Mammary epithelial cell (primary cell): ENCODE measurements at regions not wholly inside any gene's neighbourhood (a gene's known extent, or its start where the extent isn't known, plus 50 kb on each side); places are given as distances from the start of the nearest gene placed in this dataset.

Source experiments
- CTCF ChIP-seq, 2 donors: IDR thresholded peaks in 1 of 2; conservative IDR thresholded peaks in 1 of 2; 2 replicates each; pipeline ENCODE4 v1.5.1; 2011 to 2012; ENCODE audit warnings: inconsistent platforms in 2 of 2, low read length in 2 of 2, mild to moderate bottlenecking in 2 of 2, control low read depth in 1 of 2, low read depth in 1 of 2; ENCODE audit not compliant: insufficient read depth in 1 of 2; ENCODE audit errors: extremely low read depth in 1 of 2
- EZH2 ChIP-seq: IDR thresholded peaks from 2 replicates; pipeline ENCODE4 v1.6.1; 2012; ENCODE audit warnings: low read length, inconsistent platforms, borderline replicate concordance

GRCh38 chr2:222805591-222806304, 55.1 kb upstream of the ACSL3 start:
- TF ChIP-seq CTCF (conservative IDR thresholded peaks at IDR 0.05 in 1 of 2, IDR thresholded peaks at IDR 0.05 in 1 of 2; ENCODE audit: extremely low read depth in 1 of 2, insufficient read depth in 1 of 2, low read depth in 1 of 2, low read length in 2 of 2) (no peak), EZH2 (no peak)
